K562 (cell line): ENCODE measurements at regions not wholly inside any gene's neighbourhood (a gene's known extent, or its start where the extent isn't known, plus 50 kb on each side); places are given as distances from the start of the nearest gene placed in this dataset.
A peak's percentile ranks its signal among the peaks of the same experiment; 100 is the strongest.

Source experiments
- ATAC-seq: fragments of 200-7000 bp; cut with Tn5 transposase; 3 replicates; pipeline ENCODE4 v1.9.1; 2020; ENCODE audit warnings: moderate library complexity
- BruUV-seq: library from RNA; stranded (reverse); fragments of 400-500 nt; replicated peaks from 2 replicates; lab custom pipeline; 2021; lab: Mats Ljungman, UMichigan
- CTCF ChIA-PET: fragments of 300-600 bp; formaldehyde crosslinking; extraction: SDS; loops from one replicate; lab custom pipeline; 2021; ENCODE audit warnings: low intra/inter-chr PET ratio; lab: Yijun Ruan, JAX
- POLR2A ChIA-PET: fragments of 300-600, 350-650 bp; sonication (Branson Sonifier 250); formaldehyde crosslinking; extraction: SDS; loops from one replicate; lab custom pipeline; 2021; ENCODE audit warnings: antibody characterized with exemption, inconsistent platforms; lab: Yijun Ruan, JAX
- DNase-seq, 4 experiments: peaks; one replicate each; pipeline versions ENCODE4 v3.0.0 to v3.0.0-alpha.2; 2011 to 2018; ENCODE audit warnings: low spot score in 3 of 4, mixed read lengths in 3 of 4; ENCODE audit errors: extremely low read depth in 1 of 4
- FAIRE-seq: peaks from 2 replicates; lab custom pipeline; 2011; peaks lifted over from hg19 to GRCh38; lab: Jason Lieb, UNC
- H2AFZ ChIP-seq: 2 replicates; pipeline ENCODE4 v1.6.0; 2011; ENCODE audit warnings: low read depth, low read length, control low read depth, inconsistent platforms
- H3K27ac ChIP-seq: fragments of 200-600 bp; 3 replicates; pipeline ENCODE4 v1.8.0; 2011; ENCODE audit warnings: low read depth, mild to moderate bottlenecking, control low read depth, inconsistent platforms, low read length, moderate library complexity, mixed read lengths; ENCODE audit errors: extremely low read depth
- H3K27me3 ChIP-seq, 2 experiments: fragments of 300-600 bp in 1 of 2; 2 replicates in 1 of 2; 3 replicates in 1 of 2; pipeline versions ENCODE4 v1.6.0 to v1.8.0; 2011; ENCODE audit warnings: inconsistent platforms in 2 of 2, low read length in 2 of 2, mild to moderate bottlenecking in 1 of 2, mixed read lengths in 1 of 2, moderate library complexity in 1 of 2; ENCODE audit not compliant: control insufficient read depth in 2 of 2, insufficient read depth in 2 of 2
- H3K36me3 ChIP-seq: fragments of 300-600 bp; 3 replicates; pipeline ENCODE4 v1.8.0; 2011; ENCODE audit warnings: mild to moderate bottlenecking, low read length, inconsistent platforms; ENCODE audit not compliant: control insufficient read depth, insufficient read depth
- H3K4me1 ChIP-seq, 2 experiments: fragments of 200-600 bp in 1 of 2; replicated peaks in 1 of 2; 2 replicates in 1 of 2; 3 replicates in 1 of 2; pipeline versions ENCODE4 v1.5.1 to v1.8.0; 2011; ENCODE audit warnings: inconsistent platforms in 2 of 2, low read length in 2 of 2, mild to moderate bottlenecking in 1 of 2, mixed read lengths in 1 of 2, moderate library complexity in 1 of 2; ENCODE audit not compliant: control insufficient read depth in 2 of 2, insufficient read depth in 2 of 2
- H3K4me2 ChIP-seq: 2 replicates; pipeline ENCODE4 v1.6.1; 2011; ENCODE audit warnings: low read length, control low read depth, inconsistent platforms, mixed read lengths; ENCODE audit not compliant: insufficient read depth
- H3K4me3 ChIP-seq: fragments of 200-600 bp; sonication (generic), shearing (Covaris generic); 2 replicates; pipeline ENCODE4 v1.5.1; 2016; ENCODE audit warnings: control low read depth, inconsistent platforms
- H3K79me2 ChIP-seq: fragments of 200-600 bp; 3 replicates; pipeline ENCODE4 v1.8.0; 2011; ENCODE audit warnings: low read length, inconsistent platforms; ENCODE audit not compliant: control insufficient read depth, insufficient read depth
- H3K9ac ChIP-seq, 2 experiments: 2 replicates each; pipeline versions ENCODE4 v1.6.0 to v1.6.1; 2011; ENCODE audit warnings: low read depth in 2 of 2, low read length in 2 of 2, control low read depth in 1 of 2, inconsistent platforms in 1 of 2, mild to moderate bottlenecking in 1 of 2, mixed read lengths in 1 of 2; ENCODE audit not compliant: insufficient read depth in 1 of 2
- H3K9me1 ChIP-seq: one replicate; pipeline ENCODE4 v1.6.0; 2011; ENCODE audit warnings: inconsistent platforms, mild to moderate bottlenecking, low read length, moderate library complexity; ENCODE audit not compliant: control insufficient read depth, insufficient read depth
- H3K9me3 ChIP-seq: replicated peaks from 2 replicates; pipeline ENCODE4 v1.5.1; 2011; ENCODE audit warnings: low read depth, low read length, inconsistent platforms; ENCODE audit not compliant: control insufficient read depth, insufficient read depth
- H4K20me1 ChIP-seq: replicated peaks from 2 replicates; pipeline ENCODE4 v1.6.1; 2011; ENCODE audit warnings: low read length, inconsistent platforms, mixed read lengths; ENCODE audit not compliant: control insufficient read depth, insufficient read depth
- CBFA2T2 ChIP-seq: fragments of 450-650 bp; conservative IDR thresholded peaks from 2 replicates; pipeline ENCODE4 v1.6.1; 2017; ENCODE audit warnings: mild to moderate bottlenecking
- NEUROD1 ChIP-seq: fragments of 150-350 bp; IDR thresholded peaks from 2 replicates; pipeline ENCODE4 v1.6.1; 2014; ENCODE audit warnings: borderline replicate concordance, low read length, low read depth; ENCODE audit not compliant: partially characterized antibody
- PCBP1 ChIP-seq: fragments of 200-400 bp; formaldehyde crosslinking; IDR thresholded peaks from 2 replicates; pipeline ENCODE4 v1.6.1; 2018; ENCODE audit warnings: mild to moderate bottlenecking, low read depth, low read length; ENCODE audit not compliant: poor library complexity, severe bottlenecking
- TARDBP ChIP-seq: fragments of 450-650 bp; IDR thresholded peaks from 2 replicates; pipeline ENCODE4 v1.6.1; 2016
- WGBS: fragments of 100-300 bp; shearing (Covaris generic); methylation state at CpG from one replicate; pipeline ENCODE4 v1.1.6; 2016; ENCODE audit warnings: low coverage, mixed read lengths; ENCODE audit not compliant: insufficient coverage; ENCODE audit errors: missing lambda C conversion rate; 5-methylcytosine and 5-hydroxymethylcytosine counted together
- in situ Hi-C: fragments of 300-500 bp; cut with MboI; formaldehyde crosslinking; loops from 4 replicates; pipeline ENCODE4 v1.15.0; 2018; ENCODE audit warnings: inconsistent platforms, mixed read lengths
- intact Hi-C: fragments of 100-400 bp; cut with micrococcal nuclease; formaldehyde crosslinking; loops from 2 replicates; pipeline ENCODE4 v1.14.2; 2022
- TF ChIP-seq, protein P1 (sequence below): fragments of 450-650 bp; formaldehyde crosslinking; IDR thresholded peaks from 2 replicates; pipeline ENCODE4 v1.4.0; 2022; ENCODE audit warnings: missing genetic modification characterization
- TF ChIP-seq, protein P2 (sequence below): fragments of 450-650 bp; formaldehyde crosslinking; IDR thresholded peaks from 2 replicates; pipeline ENCODE4 v1.4.0; 2020; ENCODE audit warnings: mild to moderate bottlenecking, mixed read lengths
- TF ChIP-seq, protein P3 (sequence below): fragments of 250-450 bp; sonication (Bioruptor Pico); IDR thresholded peaks from 2 replicates; pipeline ENCODE4 v1.4.0; 2020; ENCODE audit warnings: mild to moderate bottlenecking

DNA sequence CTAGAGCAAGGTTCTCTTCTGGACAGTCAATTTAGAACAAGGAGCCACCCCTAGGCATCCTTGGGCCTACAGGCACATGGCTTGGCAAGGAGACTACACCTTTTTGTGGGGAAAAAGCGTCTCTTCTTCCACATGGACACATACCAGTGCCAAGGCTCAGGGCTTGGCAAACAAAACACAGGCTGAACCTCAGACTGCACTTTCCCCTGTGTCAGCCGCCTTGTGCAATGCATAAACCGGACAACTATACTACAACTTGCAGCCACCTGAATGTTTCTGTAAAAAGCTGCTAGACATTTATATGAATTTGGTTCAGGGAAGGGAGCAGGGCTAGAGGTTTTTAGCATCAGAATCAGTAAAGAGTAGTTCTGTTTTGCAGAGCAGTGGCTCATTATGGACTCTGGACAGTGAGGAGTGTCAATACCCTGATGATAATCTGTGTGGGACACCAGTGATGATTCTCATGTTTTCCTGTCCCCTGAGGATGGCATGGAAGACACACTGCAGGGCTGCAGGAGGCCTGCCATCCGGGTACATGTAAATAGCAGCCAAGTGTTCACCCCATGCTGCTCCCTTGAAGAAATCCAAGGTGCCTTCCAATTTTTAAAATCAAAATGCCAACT, 118.9 kb downstream of the GATA3 start (continued):
- no peak for TF ChIP-seq CBFA2T2
- TF ChIP-seq, protein P1, sequence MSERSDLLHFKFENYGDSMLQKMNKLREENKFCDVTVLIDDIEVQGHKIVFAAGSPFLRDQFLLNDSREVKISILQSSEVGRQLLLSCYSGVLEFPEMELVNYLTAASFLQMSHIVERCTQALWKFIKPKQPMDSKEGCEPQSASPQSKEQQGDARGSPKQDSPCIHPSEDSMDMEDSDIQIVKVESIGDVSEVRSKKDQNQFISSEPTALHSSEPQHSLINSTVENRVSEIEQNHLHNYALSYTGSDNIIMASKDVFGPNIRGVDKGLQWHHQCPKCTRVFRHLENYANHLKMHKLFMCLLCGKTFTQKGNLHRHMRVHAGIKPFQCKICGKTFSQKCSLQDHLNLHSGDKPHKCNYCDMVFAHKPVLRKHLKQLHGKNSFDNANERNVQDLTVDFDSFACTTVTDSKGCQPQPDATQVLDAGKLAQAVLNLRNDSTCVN (CRISPR knock-in tag): no peak
- TF ChIP-seq PCBP1: no peak
- TF ChIP-seq NEUROD1: no peak
- TF ChIP-seq TARDBP: no peak
- TF ChIP-seq, all 486 proteins: peak for 0

DNA sequence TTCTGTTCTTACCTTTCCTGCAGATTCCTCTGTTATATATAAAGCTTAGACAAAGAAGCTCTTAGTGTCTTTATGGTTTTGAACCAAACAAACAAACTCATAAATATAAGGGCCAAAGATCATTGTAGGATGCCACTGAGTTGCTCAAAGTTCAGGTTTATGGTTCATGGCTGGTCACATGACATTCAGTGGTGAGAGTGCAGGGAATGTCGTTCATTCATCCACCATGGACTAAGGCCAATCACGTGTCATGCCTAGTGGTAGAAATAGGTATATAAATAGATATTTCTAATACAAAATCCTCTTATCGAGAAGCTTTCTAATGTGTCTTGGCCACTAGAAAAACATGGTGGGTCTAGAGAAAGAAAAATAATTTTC, 119.4 kb downstream of the GATA3 start:
- CTCF ChIA-PET: no interaction called here
- Histone ChIP-seq H3K27me3 (no peaks in the 10 kb centered on the region), H2AFZ (no peak overlapping the region), H3K79me2 (no peaks in the 10 kb centered on the region), H3K36me3 (no peaks in the 10 kb centered on the region), H3K4me1 (no peaks in the 10 kb centered on the region), H4K20me1 (no peaks in the 10 kb centered on the region)
- 0% methylated on average over 3 of the region's 3 CpGs for WGBS
- FAIRE-seq: no peak
- in situ Hi-C loops (no loop called here), intact Hi-C loops (no loop called here)
- POLR2A ChIA-PET: no interaction called here
- TF ChIP-seq, protein P2, sequence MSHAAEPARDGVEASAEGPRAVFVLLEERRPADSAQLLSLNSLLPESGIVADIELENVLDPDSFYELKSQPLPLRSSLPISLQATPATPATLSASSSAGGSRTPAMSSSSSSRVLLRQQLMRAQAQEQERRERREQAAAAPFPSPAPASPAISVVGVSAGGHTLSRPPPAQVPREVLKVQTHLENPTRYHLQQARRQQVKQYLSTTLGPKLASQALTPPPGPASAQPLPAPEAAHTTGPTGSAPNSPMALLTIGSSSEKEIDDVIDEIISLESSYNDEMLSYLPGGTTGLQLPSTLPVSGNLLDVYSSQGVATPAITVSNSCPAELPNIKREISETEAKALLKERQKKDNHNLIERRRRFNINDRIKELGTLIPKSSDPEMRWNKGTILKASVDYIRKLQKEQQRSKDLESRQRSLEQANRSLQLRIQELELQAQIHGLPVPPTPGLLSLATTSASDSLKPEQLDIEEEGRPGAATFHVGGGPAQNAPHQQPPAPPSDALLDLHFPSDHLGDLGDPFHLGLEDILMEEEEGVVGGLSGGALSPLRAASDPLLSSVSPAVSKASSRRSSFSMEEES (CRISPR knock-in tag): peak; percentile 54
- TF ChIP-seq, protein P3, sequence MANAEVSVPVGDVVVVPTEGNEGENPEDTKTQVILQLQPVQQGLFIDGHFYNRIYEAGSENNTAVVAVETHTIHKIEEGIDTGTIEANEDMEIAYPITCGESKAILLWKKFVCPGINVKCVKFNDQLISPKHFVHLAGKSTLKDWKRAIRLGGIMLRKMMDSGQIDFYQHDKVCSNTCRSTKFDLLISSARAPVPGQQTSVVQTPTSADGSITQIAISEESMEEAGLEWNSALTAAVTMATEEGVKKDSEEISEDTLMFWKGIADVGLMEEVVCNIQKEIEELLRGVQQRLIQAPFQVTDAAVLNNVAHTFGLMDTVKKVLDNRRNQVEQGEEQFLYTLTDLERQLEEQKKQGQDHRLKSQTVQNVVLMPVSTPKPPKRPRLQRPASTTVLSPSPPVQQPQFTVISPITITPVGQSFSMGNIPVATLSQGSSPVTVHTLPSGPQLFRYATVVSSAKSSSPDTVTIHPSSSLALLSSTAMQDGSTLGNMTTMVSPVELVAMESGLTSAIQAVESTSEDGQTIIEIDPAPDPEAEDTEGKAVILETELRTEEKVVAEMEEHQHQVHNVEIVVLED (CRISPR knock-in tag): no peak
- TF ChIP-seq, all 486 proteins: peak for 1
- Histone ChIP-seq H3K4me3 (no peak overlapping the region), H3K27ac (no peak overlapping the region), H3K9me1 (no peaks in the 10 kb centered on the region), H3K4me2 (no peak overlapping the region), H3K9me3 (no peaks in the 10 kb centered on the region), H3K9ac (no peak overlapping the region)
- BruUV-seq: no TSS peak
- ATAC-seq (no peak), DNase-seq (peak in 2 of 4 experiments; percentile 16 to 17)
